Suppressor macrophage (primary cell): ENCODE measurements at regions not wholly inside any gene's neighbourhood (a gene's known extent, or its start where the extent isn't known, plus 50 kb on each side); places are given as distances from the start of the nearest gene placed in this dataset.

Experiments used
- DNase-seq, 4 experiments: peaks; one replicate each; pipeline ENCODE4 v3.0.0-alpha.2; 2020 to 2022

GRCh38 chr16:5561800-5562199, 464.2 kb upstream of the EEF2KMT start:
- no peak for DNase-seq

- DNase-seq = peak in 1 of 4 experiments; percentile 4
Observed at GRCh38 chr16:5560084-5560483, 462.5 kb upstream of the EEF2KMT start.

- DNase-seq = no peak
Observed at GRCh38 chr16:5557966-5558365, 460.4 kb upstream of the EEF2KMT start.

DNA sequence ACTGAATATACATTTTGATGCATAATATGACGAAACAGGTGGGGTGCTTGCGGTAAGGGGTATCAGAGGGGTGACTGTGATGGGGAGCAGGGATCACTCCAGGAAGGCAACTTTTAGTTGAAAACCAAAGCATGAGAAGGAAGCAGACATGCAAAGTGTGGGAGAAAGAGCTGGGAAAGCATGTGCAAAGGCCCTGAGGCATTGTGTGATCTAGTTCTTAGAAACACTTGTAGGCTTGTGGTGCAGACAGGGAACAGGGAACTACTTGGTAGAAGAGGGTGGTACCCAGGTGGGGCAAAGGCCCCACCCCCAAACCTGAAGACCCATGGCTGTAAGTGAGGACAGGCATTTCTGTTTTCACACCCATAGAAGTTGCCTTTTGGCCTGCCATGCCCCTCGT, 459.9 kb upstream of the EEF2KMT start:
- DNase-seq = no peak

DNA sequence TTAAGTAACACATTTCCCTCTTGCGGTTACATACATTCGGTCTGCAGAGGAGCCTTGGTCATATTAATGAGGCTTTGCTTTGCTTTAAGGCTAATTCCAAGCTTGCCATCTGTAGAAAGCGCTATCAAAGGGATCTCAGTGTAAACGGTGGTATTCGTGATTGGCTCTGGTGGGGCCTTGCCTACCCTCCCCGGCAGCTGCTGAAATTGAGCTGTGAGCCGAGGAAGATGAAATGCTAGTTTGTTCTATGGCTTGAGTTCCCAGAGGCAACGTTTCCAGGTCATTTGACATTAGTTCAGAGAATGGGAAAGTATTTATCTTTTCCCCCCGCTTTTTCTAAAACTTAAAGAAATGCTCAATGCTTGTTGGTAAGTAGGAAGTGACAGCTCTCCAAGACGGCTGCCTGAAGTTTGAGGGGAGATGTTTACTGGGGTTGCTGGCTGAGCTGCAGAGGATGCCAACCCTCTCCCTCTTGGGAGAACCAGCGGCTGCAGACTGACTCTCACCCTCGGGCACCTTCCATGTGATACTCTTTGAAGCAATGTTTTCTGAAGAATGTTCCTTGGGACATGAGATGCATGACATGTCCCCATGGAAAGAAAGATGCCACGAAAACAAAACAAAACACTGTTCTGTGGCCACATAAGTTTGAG, 458.7 kb upstream of the EEF2KMT start:
- DNase-seq = no peak

GRCh38 chr16:5551909-5552308, 454.3 kb upstream of the EEF2KMT start:
- DNase-seq = no peak

- no peak for DNase-seq
Observed at GRCh38 chr16:5549802-5550201, 452.2 kb upstream of the EEF2KMT start.

GRCh38 chr16:5541356-5541755, 443.8 kb upstream of the EEF2KMT start:
- DNase-seq = no peak

DNA sequence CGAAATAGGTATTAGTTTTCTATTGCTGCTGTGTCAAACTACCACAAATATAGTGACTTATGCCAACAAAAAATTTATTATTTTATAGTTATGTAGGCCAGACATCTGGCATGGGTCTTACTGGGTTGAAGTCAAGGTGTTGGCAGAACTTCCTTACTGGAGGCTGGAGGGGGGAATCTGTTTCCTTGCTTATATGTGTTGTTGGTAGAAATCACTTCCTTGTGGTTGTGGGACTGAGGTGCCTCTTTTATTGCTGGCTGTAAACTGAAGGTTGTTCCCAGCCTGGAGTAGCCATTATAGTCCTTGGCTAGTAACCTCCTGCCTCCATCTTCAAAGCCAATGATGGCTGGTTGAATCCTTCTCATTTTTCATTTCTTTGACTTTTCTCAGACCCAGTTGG, 439.8 kb upstream of the EEF2KMT start:
- DNase-seq = no peak

DNA sequence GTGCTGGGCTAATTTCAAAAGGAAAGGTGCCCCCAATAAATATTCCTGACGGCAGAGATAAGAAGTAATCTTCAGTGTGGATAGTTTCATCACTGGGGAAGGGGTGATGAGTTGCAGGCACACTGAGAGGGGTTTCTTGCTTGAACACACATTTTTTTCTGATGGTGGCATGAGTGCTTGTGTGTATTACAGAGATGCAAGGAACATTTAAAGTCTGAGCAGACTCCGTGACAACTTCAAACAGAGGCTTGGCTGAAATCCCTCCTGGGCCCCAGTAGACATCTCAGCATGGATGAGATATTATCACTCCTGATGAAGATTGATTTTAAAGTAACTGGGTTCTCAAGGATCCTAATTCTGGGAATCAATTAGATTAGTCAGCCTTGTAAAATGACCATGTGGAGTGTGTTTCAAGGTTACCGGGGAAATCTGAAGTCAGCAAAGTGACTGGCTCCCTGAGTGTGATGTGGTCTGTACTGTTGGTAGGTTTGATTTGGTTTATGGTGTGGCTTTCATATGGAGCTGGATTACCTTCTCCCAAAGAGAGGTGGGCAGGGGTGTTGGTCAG, 435.8 kb upstream of the EEF2KMT start:
- DNase-seq = no peak

GRCh38 chr16:5527817-5528216, 430.2 kb upstream of the EEF2KMT start:
- no peak for DNase-seq

GRCh38 chr16:5526826-5527225, 429.2 kb upstream of the EEF2KMT start:
- DNase-seq = no peak

DNA sequence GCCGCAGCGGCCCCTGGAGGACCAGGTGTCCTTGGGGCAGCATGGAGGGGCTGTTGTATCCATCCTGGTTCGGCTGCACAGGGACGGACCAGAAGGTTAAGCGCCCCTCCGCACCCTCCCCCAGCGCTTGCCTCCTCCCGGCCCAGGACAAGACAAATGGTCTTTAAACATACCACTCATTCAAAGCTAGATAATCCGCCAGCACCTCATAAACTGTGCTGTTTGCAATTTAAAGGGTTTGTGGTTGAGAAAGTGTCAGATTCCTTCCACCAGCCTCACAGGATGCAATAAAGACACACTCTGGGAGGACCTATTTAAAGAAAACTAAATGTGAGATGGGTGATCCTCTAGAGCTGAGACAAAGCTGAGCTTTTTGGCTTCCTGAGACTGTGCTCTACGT, 426.2 kb upstream of the EEF2KMT start:
- DNase-seq = no peak

DNA sequence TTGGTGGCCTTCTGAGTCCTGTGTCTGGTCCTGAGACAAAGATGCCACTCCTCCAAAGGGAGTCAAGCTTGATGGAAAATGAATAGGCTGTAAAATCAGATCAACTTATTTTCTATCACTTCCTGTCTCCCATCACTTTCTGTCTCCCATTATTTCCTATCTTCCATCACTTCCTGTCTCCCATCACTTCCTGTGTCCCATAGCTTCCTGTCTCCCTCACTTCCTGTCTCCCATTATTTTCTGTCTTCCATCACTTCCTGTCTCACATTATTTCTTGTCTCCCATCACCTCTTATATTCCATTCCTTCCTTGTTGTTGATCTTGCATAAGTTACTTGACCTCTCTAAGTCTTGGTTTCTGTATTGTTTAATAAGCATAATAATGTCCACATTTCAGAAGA, 418.5 kb upstream of the EEF2KMT start:
- DNase-seq = no peak

GRCh38 chr16:5512014-5512413, 414.4 kb upstream of the EEF2KMT start:
- DNase-seq = no peak

GRCh38 chr16:5510819-5511370, 413.3 kb upstream of the EEF2KMT start:
- no peak for DNase-seq

- no peak for DNase-seq
Observed at GRCh38 chr16:5509794-5510193, 412.2 kb upstream of the EEF2KMT start.

DNA sequence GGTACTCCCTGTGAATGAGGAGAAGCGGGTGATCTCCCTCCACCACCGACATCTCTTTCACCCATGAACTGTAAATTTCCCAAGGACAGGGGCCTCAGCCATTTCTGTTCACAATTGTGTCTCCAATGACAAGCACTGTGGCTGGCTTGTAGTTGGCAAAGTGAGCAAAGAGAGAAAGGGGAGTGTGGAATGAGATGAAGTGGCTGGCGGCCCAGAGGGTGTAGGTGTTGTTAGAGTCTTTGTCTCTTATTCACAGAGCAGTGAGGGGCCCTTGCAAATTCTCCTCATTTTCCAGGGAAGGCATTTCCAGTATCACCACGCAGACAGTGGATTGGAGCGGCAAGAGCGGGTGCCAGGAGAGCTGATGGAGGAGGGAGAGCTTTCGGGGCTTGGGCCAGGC, 411.7 kb upstream of the EEF2KMT start:
- no peak for DNase-seq

GRCh38 chr16:5508371-5508770, 410.8 kb upstream of the EEF2KMT start:
- no peak for DNase-seq

DNA sequence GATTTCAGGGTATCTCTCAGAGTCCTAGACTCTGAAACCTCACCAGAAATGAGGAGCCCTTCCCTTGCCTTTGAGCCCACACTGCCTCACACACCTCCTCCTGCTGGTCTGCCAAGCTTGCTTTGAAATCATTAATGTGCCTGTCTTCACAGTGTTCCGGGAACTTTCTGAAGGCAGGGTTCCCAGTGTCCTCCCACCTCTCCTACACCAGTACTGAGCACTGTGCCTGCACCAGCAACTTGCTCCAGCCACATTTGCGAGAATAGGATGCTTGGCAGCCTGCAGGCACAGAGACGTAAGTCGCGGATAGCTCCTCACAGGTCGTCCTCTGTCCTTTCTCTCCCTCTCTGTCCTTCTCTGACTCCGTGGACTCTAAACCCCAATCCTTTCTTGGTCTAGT, 408.4 kb upstream of the EEF2KMT start:
- DNase-seq = no peak

DNA sequence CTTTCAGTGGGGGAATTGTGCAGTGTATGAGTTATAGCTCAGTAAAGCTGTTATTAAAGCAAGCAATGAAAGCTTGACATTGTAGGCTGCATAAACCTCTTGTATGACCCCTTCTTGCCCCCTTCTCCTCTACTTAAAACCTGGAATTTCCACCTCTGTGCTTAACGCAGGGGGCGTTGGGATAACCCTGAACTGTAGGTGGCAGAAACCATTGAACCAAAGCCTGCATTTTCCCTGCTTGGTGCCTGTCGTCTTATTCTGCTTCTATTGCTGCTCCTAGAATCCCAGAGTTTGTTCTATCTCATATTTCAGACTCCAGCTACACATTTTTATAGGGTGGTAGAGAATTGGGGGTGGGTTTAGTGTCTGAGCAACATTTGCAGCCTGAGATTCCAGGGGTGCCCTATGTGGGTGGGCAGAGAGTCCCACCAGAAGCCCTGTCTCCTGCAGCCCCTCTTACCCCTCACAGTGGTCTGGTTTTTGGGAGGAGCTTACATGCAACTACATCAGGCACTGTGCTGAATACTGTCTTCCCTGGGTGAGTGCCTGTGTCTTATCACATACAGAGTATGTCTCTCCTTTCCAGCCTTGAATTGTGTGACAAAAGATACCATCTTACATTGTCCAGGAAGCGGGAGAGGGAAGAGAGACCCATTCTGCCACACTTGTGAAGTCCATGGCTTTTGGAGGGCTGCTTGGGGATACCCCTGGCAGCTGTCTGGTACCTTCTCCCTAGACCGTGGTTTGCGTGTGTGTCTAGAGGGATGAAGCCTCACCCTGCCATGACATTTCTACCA, 407.7 kb upstream of the EEF2KMT start:
- DNase-seq = no peak

DNA sequence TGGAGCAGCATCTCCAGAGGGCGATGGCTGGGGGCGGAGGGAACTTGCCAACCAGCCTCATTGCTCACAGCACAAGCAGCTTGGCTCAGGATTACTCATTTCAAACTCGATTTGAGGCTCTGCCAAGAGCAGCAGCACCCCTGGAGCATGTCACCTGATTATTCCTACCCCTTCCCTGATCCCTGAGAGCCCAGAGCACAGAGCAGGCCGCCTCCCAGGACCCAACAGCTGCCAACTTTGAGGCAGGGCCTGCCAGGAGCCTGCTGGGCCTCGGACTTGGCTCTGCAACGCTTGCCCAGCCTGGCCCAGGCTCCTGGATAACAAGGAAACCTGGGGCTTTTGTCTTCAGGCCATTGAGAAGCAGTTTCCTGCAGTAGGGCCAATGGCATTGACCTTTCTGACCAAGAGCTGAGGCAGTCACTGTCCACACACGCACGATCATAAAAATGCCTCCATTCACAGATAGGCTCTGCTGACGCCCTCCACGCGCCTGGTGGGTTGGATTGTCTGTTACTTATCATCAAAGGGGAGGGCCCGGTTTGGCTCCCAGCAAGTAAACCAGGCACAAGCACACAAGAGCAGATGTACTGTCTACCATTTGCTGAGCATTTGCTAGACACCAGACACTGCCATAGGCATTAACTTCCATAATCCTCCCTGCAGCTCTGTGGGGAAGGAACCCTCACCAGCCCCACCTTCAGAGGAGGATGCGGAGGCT, 406.6 kb upstream of the EEF2KMT start:
- no peak for DNase-seq

- DNase-seq = no peak
Observed at GRCh38 chr16:5502944-5503343, 405.3 kb upstream of the EEF2KMT start.
